Left ventricle myocardium inferior (tissue), 1 donor: ENCODE measurements at regions not wholly inside any gene's neighbourhood (a gene's known extent, or its start where the extent isn't known, plus 50 kb on each side); places are given as distances from the start of the nearest gene placed in this dataset.

ENCODE experiments used
- DNase-seq: peaks from one replicate; pipeline ENCODE4 v3.0.0-alpha.2; 2020
- H3K27ac ChIP-seq: fragments of 200-600 bp; replicated peaks from 2 replicates; pipeline ENCODE4 v1.8.0; 2021
- H3K27me3 ChIP-seq: fragments of 200-600 bp; 2 replicates; pipeline ENCODE4 v1.8.0; 2021; ENCODE audit warnings: low read depth
- H3K36me3 ChIP-seq: fragments of 200-600 bp; 2 replicates; pipeline ENCODE4 v1.8.0; 2021
- H3K4me1 ChIP-seq: fragments of 200-600 bp; 2 replicates; pipeline ENCODE4 v1.8.0; 2021
- H3K4me3 ChIP-seq: fragments of 200-600 bp; 2 replicates; pipeline ENCODE4 v1.8.0; 2021; ENCODE audit warnings: mild to moderate bottlenecking, moderate library complexity
- H3K9me3 ChIP-seq: fragments of 200-600 bp; replicated peaks from 2 replicates; pipeline ENCODE4 v1.8.0; 2021
- intact Hi-C: fragments of 100-400 bp; cut with micrococcal nuclease; formaldehyde crosslinking; loops from one replicate; pipeline ENCODE4 v1.11.0; 2022
- TF ChIP-seq, protein P1 (sequence below): fragments of 200-600 bp; IDR thresholded peaks from 2 replicates; pipeline ENCODE4 v1.8.0; 2021; ENCODE audit warnings: antibody characterized with exemption, mild to moderate bottlenecking, borderline replicate concordance
- donor health status: DM: no; HTN: yes; CAD: no; lungs with severe emphysema.

DNA sequence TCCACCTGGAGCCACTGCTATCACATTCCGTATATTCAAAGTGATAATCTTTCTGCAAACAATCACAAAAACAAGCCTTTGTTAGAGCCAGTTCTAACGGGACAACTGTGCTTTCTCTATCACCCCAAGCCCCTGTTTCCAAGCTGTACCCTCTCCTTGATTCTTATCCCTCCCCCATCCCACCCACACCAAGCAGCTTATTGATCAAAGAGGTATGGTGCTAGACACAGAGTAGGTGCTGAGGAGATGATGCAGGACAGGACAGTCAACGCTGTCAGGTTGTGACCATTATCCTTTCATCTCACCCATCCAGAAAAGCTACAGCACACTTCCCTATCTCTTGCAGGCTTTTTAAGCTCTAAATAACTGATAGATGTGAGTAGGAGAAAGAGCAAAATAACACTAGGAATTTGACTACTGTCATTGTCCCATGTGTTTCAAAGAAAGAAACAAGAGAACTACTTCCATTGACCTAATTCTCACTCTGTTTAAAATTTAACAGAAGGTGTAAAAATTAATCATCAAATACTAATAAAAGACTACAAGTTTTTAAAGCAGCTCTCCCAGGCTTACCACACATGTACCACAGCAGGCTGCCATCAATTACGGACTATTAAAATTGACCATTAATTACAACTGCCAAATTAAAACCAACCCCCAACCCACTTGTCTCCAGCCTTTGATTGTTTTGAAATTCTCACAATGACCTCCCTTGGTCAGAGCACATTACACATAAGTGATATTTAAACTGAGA is 94.3 kb downstream of the ELAPOR2 start:
- DNase-seq, result no peak
- intact Hi-C loops, result no loop called here
- no peaks in the 10 kb centered on the region for H3K9me3 ChIP-seq
- no peaks in the 10 kb centered on the region for H3K27me3 ChIP-seq
- H3K4me1 ChIP-seq, result no peaks in the 10 kb centered on the region
- no peaks in the 10 kb centered on the region for H3K36me3 ChIP-seq
- no peak overlapping the region for H3K27ac ChIP-seq
- TF ChIP-seq, protein P1, sequence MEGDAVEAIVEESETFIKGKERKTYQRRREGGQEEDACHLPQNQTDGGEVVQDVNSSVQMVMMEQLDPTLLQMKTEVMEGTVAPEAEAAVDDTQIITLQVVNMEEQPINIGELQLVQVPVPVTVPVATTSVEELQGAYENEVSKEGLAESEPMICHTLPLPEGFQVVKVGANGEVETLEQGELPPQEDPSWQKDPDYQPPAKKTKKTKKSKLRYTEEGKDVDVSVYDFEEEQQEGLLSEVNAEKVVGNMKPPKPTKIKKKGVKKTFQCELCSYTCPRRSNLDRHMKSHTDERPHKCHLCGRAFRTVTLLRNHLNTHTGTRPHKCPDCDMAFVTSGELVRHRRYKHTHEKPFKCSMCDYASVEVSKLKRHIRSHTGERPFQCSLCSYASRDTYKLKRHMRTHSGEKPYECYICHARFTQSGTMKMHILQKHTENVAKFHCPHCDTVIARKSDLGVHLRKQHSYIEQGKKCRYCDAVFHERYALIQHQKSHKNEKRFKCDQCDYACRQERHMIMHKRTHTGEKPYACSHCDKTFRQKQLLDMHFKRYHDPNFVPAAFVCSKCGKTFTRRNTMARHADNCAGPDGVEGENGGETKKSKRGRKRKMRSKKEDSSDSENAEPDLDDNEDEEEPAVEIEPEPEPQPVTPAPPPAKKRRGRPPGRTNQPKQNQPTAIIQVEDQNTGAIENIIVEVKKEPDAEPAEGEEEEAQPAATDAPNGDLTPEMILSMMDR, result no peak
- no peak overlapping the region for H3K4me3 ChIP-seq

GRCh38 chr7:86963599-86964230 is 95.7 kb downstream of the ELAPOR2 start:
- TF ChIP-seq, protein P1, result no peak
- Histone ChIP-seq H3K36me3 (no peaks in the 10 kb centered on the region), H3K4me3 (no peak overlapping the region), H3K27ac (no peak overlapping the region), H3K9me3 (peaks cover 12% of the 10 kb centered on the region), H3K4me1 (no peaks in the 10 kb centered on the region), H3K27me3 (no peaks in the 10 kb centered on the region)
- intact Hi-C loops, result no loop called here
- DNase-seq, result no peak

DNA sequence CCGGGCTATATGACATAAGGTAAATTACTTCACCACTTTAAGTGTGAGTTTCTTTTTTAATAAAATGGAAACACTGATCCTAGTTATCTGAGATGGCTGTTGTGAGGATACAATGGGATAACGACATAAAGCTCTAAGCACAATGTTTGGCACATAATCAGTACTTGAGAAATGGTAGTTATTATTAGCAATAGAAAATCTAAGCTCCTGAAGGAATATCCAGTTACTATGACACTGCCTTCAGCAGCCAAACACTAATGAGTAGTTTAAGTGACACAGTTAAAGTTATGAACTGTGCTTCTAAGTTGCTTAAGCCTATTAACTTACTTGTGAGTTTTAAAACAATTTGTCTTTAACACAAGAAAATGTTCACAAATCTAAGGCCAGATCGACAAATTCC is 96.8 kb downstream of the ELAPOR2 start:
- Histone ChIP-seq H3K4me3 (no peak overlapping the region), H3K27ac (no peak overlapping the region), H3K36me3 (no peaks in the 10 kb centered on the region), H3K27me3 (no peaks in the 10 kb centered on the region), H3K4me1 (no peaks in the 10 kb centered on the region), H3K9me3 (peaks cover 12% of the 10 kb centered on the region)
- intact Hi-C loops, result no loop called here
- no peak for DNase-seq
- TF ChIP-seq, protein P1, result no peak

DNA sequence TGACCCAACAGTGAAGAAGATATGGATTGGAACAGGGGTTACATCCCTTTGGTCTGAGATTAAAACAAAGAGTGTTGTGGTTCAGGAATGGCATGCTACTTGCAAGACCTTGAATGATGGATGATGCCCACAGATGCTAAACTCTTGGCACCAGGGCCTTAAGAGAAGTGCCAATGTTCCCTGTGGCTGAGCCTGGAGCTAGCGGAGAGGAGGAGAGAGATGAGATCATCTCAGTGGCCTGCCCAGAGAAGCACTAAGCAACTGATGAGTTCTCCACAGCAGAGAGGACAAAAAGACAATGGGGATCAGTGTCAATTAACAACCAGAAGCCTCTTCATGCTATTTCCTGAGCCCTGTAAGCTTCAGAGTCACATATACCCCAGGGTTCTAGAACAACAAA is 97.8 kb downstream of the ELAPOR2 start:
- Histone ChIP-seq H3K27me3 (no peaks in the 10 kb centered on the region), H3K4me1 (no peaks in the 10 kb centered on the region), H3K4me3 (no peak overlapping the region), H3K9me3 (peaks cover 12% of the 10 kb centered on the region), H3K27ac (no peak overlapping the region), H3K36me3 (no peaks in the 10 kb centered on the region)
- TF ChIP-seq, protein P1, result no peak
- intact Hi-C loops, result no loop called here
- DNase-seq, result no peak

DNA sequence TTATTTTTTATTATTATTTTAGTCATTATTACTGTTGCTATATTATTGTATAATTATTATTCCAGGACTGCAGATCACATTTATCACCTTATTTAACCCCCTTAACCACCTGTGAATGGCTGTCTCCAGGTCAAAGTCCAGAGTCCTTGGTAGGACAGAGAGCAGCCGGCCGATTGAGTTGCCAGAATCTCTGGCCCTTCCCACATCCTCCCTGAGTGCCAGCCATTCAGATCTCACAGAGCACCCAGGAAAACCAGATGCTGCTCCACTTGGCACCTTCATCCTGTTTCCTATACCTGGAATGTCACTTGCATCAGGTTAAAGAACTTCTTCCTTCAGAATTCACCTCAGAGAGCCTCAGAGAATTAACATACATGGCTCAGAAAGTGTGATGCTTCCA is 101.1 kb downstream of the ELAPOR2 start:
- Histone ChIP-seq H3K36me3 (no peaks in the 10 kb centered on the region), H3K4me1 (no peaks in the 10 kb centered on the region), H3K27me3 (no peaks in the 10 kb centered on the region), H3K27ac (no peak overlapping the region), H3K9me3 (peaks cover 12% of the 10 kb centered on the region), H3K4me3 (no peak overlapping the region)
- TF ChIP-seq, protein P1, result no peak
- no peak for DNase-seq
- intact Hi-C loops, result no loop called here
